Amniotic epithelial cell (primary cell): ENCODE measurements at regions not wholly inside any gene's neighbourhood (a gene's known extent, or its start where the extent isn't known, plus 50 kb on each side); places are given as distances from the start of the nearest gene placed in this dataset.
A peak's percentile ranks its signal among the peaks of the same experiment; 100 is the strongest.

ENCODE experiments used
- DNase-seq: peaks from one replicate; pipeline ENCODE4 v3.0.0-alpha.2; 2010; ENCODE audit warnings: low read depth

DNA sequence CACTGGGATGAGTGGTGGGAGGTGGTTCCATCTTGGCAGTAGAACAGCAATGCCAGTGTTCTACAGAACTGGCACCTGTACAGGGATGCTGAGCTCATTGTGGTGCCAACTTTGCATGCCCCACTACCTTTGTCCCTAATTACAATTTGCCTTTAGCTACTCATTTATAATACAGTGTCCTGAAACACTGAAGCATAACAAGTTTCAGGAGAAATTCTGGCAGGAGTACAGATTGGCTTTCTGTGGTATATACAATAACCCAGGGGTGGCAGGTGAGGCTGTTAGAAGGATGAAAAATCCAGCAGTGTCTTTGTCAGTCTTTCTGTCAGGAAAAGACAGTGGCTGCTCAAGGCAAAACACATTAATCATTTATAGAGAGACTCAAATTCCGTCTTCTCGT, 240.3 kb downstream of the FAM76B start:
- no peak for DNase-seq

DNA sequence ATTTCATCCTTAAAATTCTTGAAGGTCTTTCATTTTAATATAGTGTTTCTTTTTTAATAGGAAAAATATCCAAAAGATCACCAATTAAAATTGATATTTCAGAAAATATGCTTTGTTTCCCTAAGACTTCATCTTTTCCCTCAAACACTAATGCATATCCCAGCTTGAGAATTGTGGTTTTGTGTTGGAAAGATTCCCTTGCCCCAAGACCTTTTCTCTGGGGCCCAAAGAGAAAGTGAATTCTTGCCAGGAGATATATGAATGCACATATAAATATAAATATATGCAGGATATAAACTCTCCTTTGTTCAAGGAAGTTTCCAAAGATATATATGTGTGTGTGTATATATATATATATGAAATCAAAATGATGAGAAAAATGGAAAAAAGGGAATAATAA, 241.2 kb downstream of the FAM76B start:
- no peak for DNase-seq

DNA sequence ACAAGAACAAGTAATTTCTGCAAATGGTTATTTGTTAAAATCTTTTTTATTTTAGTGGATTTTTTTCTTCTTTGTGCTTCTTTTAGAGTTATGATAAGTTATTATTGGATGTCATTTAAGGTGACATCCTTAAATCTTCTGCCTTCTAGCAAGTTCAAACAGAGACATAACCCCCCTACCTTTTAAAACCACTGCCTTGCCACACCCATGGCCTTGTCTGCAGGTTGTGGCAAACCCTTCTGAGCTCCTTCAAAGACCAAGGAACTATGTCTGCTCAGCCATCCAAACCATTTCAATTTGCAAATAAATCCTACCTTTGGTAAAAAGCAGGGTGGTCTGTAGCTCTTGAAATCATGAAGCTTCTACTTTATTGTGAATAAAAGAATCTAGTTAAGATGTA, 241.6 kb downstream of the FAM76B start:
- DNase-seq, result no peak

DNA sequence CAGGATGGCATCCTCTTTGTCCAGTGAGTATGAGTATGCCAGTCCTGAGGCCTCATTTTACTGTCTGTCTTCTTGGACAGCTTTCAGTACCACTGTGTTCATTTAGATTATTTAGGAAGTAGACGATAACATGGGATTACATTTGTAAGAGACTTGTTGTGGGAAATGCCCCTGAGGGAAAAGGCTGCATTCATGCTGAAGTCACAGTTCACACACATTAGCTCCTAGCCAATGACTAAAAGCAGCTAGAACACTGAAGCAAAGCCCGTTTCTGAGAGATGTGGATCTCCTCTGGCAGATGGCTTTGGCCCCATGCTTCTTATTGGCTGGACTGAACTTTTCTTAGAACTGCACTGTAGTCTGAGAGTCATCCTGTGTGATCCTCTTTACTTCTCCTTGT, 242.4 kb downstream of the FAM76B start:
- no peak for DNase-seq

DNA sequence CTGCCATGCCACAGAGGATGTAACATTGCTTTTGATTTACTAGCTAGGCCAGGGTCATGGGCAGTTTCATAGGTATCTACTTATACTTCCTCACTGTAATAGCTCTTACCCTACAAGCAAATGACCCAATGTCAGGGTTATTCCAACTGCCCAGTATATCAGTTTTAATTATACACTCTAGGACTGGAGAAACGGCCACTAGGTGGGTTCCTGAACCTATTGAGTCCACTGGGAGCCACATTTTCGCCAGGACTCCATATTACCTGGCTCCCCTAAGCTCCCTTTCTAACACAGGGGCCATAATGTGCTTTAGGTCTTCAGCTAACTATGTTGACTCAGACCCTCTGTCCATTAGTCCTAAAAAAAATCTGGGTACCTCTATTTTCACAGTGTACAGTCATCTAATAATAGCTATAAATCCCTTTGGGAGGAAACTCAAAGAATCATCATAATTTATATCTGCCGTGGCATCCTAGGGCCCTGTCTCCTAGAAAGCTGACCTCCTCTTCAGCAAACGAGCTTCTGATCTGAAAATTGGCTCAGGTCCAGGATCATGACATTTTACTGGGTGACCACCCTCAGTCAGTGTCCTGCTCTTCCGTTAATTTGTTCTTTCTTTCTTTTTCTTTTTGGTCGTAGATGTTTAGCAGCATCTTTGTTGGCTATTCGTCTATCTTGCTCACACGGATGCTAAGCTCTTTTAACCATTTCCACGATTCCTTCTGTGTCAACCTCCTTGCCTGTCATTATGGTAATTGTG, 244.3 kb downstream of the FAM76B start:
- no peak for DNase-seq

DNA sequence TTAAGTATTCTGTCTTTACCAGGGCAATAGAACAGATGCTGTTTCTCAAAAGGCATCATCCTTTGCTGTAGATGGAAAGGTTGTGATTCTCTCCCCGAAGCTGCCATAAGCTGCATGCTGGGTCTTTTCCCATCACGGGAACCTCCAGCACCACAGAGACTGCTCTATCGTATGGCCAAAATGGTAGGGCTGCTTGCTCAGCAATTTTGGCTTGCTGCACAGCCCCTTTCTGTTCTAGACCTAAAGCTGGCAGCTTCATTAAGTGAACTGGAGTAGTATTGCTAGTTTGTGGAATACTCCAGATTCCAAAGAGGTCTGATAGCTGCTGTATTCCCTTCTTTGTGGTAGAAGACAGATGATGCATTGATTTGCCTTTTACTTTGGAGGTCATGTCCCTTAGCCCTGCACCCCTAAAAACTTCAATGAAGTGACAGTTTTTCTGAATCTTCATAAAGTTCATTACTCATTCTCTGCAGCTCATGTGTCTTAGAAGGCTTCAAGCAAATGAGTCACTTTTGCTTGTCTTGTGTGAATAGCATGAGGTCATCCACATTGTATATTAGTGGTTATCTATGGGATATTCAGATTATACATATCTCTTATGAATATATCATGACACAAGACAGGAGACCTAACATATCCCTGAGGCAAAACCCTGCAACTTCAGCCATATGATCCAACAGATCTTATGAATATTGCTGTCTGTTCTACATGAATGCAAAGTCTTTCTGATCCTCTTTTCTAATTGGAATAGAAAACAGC, 245.3 kb downstream of the FAM76B start:
- peak; percentile 42 for DNase-seq

DNA sequence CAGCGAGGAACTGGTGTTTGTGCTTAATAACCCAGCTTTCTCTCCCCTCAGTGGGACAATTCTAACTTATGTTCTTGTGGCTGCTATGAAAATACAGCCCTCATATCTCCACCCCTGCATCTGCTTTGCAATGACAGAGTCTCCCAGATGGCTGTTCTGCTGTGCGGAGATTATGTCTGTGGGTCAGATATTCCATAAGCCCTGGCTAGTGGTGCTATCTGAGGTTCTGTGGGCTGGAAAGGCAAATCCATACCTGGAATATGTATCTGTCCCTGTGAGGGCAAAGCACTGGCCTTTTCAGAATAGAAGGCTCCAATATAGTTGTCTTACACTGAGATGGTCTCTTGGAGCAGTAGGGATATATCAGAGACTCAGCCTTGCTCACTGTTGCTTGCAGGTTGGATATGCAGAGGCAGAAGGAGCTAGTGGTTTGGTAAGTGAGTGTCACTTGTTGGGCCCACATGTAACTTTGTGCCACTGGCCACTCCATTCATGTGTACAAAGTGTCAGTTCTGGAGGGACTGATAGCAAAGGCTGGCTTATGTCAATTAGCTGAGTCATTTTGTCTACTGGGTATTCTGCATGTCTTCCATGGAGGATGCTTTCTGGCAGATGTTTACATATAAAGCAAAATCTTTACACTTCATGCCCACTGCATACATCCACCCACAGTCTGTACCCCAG, 246.6 kb downstream of the FAM76B start:
- DNase-seq, result no peak

DNA sequence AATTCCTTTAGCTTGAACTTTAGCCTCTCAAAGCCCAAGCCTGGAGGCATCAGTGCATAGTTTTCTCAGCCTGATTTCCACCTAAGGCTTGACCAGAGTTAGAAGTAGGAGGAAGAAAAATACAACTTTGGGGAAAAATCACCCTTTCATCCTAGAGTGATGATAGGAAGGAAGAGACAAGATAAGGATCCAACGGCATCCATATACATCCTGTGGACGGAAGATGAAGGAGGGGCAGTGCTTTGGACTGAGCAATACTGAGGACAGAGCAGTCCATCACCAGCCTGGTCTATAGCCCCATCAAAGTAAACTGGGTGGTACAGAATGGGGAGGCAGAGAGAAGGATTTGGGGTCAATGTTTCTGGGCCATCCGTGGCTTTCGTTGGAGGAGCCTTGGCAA, 247.9 kb downstream of the FAM76B start:
- no peak for DNase-seq

DNA sequence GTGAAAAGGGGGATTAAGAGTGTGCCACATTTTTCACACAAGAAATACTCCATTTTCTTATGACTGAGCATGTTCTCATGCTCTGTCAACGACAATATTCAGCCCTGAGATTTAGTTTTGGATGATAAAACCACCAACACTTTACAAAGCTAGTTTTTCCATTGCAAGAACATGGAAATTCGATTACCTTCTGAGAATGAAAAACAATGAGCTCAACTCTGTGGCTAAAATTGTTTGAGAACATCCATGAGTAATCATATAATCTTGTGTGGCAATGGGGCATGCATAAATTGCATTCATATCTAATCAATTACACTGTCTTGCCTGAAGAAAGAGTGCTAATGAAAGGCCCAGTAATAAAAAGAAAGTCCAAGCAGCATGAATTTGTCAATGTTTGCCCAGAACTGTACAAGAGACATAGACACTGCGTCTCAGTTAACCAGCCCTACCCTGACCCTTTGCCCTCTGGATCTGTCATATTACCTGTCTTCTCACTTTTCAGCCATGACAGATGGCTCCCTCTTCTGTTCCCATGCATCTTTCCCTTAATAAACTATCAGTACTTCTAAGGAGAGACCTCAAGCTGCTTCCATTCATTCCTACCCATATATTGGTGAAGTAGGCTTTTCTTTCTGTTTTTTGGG, 253.4 kb downstream of the FAM76B start:
- no peak for DNase-seq

DNA sequence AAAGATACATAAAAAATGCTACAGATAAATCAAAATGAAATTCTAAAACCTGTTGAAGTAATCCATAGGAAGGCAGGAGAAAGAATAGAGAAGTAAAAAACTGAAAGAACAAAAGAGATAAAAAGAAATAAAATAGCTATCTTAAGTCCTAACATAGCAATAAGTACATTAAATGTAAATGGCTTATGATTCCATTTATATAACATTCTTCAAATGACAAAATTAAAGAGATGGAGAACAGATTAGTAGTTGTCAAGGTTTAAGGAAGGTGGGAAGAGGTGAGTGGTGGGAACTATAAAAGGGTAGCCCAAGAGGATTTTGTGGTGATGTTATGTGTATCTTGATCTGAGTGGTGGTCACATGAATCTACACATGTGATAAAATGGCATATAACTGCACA, 254.8 kb downstream of the FAM76B start:
- no peak for DNase-seq

DNA sequence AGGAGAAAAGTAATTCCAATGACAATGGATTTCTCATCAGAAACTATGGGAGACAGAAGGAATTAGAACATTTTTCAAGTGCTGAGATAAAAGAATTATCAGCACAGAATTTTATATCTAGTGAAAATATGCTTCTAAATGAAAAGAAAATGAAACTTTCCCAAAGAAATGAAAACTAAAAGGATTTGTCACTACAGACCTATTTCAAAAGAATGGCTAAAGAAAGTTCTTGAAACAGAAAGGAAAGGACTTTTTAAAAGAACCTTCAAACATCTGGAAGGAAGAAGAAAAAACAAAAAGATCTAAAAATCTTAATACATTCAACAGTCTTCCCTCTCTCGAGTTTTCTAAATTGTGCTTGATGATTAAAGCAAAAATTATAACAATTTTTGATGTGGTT, 255.4 kb downstream of the FAM76B start:
- DNase-seq, result no peak

DNA sequence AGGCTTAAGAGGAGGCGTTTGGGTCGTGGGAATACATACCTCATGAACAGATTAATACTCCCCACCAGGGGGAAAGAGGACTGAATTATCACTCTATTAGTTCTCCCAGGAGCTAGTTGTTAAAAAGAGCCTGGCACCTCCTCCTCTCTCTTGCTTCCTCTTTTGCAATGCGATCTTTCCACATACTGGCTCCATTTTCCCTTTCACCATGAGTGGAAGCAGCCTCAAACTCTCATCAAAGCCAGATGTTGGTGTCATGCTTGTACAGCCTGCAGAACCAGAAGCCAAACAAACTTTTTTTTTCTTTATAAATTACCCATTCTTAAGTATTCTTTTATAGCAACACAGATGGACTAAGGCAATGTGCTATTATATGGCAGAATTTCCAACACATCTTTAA, 258.5 kb downstream of the FAM76B start:
- no peak for DNase-seq

DNA sequence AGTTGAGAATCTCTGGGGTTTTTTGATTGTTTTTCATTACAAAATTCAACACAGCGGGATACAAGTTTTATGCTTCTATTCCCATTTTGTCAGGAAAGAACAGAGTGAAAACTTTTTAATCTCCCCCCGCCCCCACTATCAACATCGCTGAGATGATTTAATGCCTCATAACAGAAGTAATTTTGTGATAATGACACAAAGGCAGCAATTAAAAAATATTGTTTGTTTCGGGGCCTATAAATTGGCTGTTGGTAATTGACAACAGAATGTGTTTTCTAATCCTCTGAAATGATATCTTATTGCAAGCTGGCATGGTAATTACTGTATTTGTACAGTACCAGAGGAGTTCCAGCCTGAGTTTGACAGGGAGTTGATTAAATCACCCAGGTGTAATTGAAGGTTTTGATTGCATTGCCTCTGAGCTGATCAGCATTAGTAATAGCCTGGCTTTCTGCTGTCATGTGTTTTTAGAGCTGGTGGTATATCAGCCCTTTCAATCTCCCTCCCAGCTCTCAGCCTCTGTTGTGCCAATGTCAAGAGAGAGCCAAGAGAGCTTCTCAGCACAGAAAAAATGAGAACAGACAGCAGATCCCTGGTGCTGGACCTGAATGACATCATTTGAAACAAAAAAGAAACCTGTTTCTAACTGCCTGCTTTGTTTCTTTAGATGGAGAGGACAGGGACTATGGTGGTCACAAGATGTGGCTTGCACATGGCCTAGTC, 265.1 kb downstream of the FAM76B start:
- no peak for DNase-seq

DNA sequence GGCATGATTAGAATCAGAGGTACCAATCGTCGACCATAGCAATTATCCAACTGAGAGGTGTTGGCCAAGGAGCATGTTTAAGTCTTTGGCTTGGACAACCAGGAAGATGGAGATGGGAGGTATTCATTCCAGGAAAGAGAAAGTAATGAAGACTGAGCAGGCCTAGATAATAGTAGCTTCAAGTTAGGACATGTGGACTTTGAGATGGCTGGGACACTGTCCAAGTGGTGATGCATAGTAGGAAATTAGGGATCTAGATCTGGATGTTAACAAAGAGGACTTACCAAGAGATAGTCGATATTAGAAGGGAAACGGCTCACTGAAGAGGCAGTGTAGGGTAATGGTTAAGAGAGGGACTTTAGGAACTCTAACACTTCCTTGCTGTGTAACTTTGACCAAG, 266.7 kb downstream of the FAM76B start:
- no peak for DNase-seq

DNA sequence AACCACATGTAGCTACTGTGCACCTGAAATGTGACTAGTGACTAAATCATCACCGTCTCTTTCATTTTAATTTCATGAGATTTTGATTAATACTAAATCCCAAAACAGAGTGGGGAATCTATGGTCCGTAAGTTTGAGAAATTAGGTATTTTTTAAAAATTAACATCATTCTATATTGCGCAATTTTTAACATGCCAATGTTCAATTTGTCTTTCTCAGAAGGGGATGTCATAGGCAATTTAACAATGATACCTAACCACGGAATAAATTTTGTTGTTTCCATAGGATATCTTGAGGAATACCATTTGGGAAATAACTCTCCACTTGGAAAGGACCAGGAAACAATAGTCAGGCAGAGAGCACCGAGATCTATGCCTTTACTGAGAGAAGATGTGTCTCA, 267.7 kb downstream of the FAM76B start:
- no peak for DNase-seq

DNA sequence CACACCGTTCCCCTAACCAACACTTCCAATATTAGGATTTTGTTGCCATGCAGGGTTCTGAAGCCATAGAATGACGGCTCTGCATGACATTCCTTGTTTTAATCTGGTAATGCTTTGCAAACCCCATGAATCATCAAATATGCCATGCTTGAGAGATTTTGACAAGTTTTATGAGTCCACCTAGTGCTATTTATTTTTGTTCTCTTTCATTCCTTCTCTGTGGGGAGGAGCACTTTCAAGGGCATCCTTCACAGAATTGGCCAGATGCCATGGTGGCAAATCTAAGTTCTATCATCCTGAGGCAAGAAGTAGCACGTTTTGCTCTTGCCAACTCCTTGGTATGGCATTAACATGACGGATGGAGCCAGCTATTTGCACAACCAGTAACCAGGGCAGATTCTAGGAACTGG, 268.4 kb downstream of the FAM76B start:
- DNase-seq, result peak; percentile 22

DNA sequence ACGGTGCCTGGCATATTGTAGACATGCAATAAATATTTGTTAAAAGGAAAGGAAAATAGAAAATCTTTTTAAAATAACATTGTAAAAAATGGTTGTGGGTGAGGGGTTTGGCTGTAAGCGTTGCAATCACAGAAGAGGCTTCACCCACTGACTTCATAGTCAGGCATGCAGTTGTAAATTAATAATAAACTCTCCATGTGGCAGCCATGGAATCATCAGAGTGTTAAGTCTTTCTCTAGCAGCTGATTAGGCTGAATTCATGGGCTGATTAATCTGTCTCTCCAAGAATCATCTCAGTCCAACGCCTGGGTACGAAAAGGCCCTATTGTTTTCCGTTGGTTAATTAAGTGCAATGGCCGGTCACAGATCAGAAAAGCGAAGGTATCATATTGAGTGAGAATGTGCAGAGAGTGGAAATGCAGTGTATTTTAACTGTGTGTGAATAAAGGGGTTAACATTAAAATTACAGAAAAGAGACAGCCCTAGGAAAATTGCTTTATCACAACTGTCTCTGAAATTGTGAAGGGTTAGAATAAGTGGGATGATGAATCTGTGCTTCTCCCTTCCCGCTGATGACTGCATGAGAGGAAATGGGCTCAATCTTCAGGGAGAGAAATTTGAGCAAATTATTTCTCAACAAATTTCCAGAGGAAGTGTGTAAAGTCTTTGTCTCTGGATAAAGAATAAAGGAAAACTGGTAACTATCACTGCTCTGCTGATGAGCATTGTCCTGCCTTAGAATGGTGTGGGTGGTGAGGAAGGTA, 269.0 kb downstream of the FAM76B start:
- no peak for DNase-seq

DNA sequence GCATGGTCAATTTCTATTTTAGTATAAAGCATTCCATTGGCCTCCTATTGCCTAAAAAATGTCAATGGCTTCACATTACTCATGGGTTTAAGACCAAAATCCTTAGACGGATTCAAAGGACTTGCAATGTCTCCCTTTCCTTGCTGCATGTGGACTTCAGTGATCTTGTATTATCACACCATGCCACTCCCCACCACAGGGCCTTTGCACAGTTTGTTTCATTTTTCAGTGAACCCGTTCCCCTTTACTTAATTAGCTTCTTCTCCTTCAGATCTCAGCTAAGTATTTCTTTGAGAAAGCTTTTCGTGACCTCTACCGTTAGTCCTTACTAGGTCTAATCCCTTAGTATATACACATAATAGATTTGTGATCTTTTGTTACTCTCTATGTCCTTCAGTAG, 269.7 kb downstream of the FAM76B start:
- no peak for DNase-seq

DNA sequence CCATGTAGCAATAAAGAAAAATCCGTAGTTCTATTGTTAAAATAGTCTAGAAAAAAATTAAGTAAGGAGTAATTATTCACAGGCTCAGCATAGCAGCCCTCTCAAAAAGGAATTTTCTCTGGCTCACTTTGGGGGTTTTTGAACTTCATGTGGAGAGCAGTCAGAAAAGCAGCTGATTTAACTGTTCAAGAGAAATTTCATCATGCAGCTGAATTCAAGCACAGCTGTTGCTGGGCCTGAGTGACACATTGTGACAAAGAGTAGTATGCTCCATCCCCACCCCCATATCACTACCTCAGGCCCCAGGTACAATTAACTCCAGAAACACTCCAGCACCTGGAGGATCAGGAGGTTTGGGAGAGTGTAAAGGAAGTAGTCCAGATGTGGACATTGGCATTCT, 272.1 kb downstream of the FAM76B start:
- DNase-seq, result no peak

DNA sequence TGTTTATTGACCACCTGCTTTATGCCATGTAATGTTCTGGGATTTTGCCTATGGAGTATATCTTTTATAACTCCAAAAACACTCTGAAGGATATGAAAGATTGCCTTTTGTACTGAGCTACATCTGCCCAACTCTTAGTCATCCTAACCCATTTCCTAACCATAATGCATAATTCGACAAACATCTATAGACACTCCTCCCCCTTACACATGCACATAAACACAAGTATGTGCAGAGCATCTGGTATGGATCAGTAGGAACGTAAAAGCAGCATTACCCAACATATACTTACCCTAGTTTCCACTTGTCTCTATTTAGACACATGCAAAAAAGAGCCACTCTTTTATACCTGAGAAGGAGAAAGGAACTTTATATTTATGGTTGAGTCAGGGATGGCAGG, 272.8 kb downstream of the FAM76B start:
- DNase-seq, result peak; percentile 18

DNA sequence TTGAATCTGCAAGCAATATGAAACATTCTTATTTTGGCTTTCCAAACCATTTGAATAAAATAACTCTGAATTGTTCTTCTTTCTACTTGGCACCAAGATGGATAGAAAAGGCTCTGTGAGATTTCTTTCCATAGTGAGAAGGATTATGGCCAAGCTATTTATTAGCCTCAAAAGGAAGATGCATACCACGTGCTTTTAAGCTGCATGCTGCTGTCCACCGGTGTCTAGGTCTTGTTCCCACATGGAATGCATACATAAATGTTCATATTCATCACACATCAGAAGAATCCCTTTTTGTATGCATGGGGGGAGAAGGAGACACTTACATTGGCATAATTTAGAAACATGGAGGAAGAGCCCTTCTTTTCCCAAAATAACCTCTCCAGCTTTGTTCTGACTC, 273.4 kb downstream of the FAM76B start:
- DNase-seq, result no peak
